Astrocyte of the cerebellum (primary cell): ENCODE measurements at regions not wholly inside any gene's neighbourhood (a gene's known extent, or its start where the extent isn't known, plus 50 kb on each side); places are given as distances from the start of the nearest gene placed in this dataset.

ENCODE experiments used
- DNase-seq: peaks from one replicate; pipeline ENCODE4 v3.0.0-alpha.2; 2011; ENCODE audit warnings: low read depth
- H3K4me3 ChIP-seq: 2 replicates; pipeline ENCODE4 v1.5.1; 2011; ENCODE audit warnings: mild to moderate bottlenecking, low read depth, low read length, moderate library complexity
- CTCF ChIP-seq: IDR thresholded peaks from 2 replicates; pipeline ENCODE4 v1.5.1; 2012; ENCODE audit warnings: low read length, low read depth, moderate library complexity, mild to moderate bottlenecking; ENCODE audit errors: missing control alignments
- in situ Hi-C: cut with HindIII; loops from 2 replicates; pipeline ENCODE4 v1.10.0; 2017; ENCODE audit warnings: low sequenced_read_pairs

- no peak for TF ChIP-seq CTCF
- no peak for DNase-seq
- in situ Hi-C loops, result loop anchor here (5.0 kb wide), 1 partner anchor 41 kb away; no protein-coding TSS in a partner anchor
Observed at GRCh38 chr3:118400886-118401285, 633.8 kb downstream of the IGSF11 start.

GRCh38 chr3:118401887-118402286, 632.8 kb downstream of the IGSF11 start:
- DNase-seq, result no peak
- no peak overlapping the region for H3K4me3 ChIP-seq
- TF ChIP-seq CTCF, result no peak
- in situ Hi-C loops, result loop anchor here (5.0 kb wide), 1 partner anchor 40 kb away; no protein-coding TSS in a partner anchor

More at GRCh38 chr3:118400886-118401285, 633.8 kb downstream of the IGSF11 start:
- no peak overlapping the region for H3K4me3 ChIP-seq

GRCh38 chr3:118402971-118403370, 631.7 kb downstream of the IGSF11 start:
- TF ChIP-seq CTCF, result no peak
- no peak for DNase-seq
- in situ Hi-C loops, result loop anchor here (5.0 kb wide), 1 partner anchor 39 kb away; no protein-coding TSS in a partner anchor

GRCh38 chr3:118406562-118406961, 628.1 kb downstream of the IGSF11 start:
- no peak for TF ChIP-seq CTCF
- in situ Hi-C loops, result no loop called here
- H3K4me3 ChIP-seq, result no peak overlapping the region
- DNase-seq, result no peak

More at GRCh38 chr3:118402971-118403370, 631.7 kb downstream of the IGSF11 start:
- no peak overlapping the region for H3K4me3 ChIP-seq

GRCh38 chr3:118408431-118408830, 626.2 kb downstream of the IGSF11 start:
- in situ Hi-C loops, result no loop called here
- no peak overlapping the region for H3K4me3 ChIP-seq
- no peak for TF ChIP-seq CTCF
- DNase-seq, result no peak

- H3K4me3 ChIP-seq, result no peak overlapping the region
- in situ Hi-C loops, result no loop called here
- TF ChIP-seq CTCF, result no peak
- DNase-seq, result no peak
Observed at GRCh38 chr3:118412503-118412902, 622.1 kb downstream of the IGSF11 start.

- in situ Hi-C loops, result no loop called here
- no peak for DNase-seq
- TF ChIP-seq CTCF, result no peak
- no peak overlapping the region for H3K4me3 ChIP-seq
Observed at GRCh38 chr3:118425272-118425837, 609.3 kb downstream of the IGSF11 start.
